PFSK-1 (cell line): ENCODE measurements at regions not wholly inside any gene's neighbourhood (a gene's known extent, or its start where the extent isn't known, plus 50 kb on each side); places are given as distances from the start of the nearest gene placed in this dataset.

ENCODE experiments used
- FOXP2 ChIP-seq: optimal IDR thresholded peaks from 2 replicates; pipeline ENCODE3; 2011; ENCODE audit warnings: borderline replicate concordance, control low read depth, inconsistent platforms; ENCODE audit not compliant: insufficient read depth; ENCODE audit errors: extremely low read length, extremely low read depth
- POLR2AphosphoS5 ChIP-seq: IDR thresholded peaks from 2 replicates; pipeline ENCODE4 v1.6.1; 2012; ENCODE audit warnings: low read depth, mild to moderate bottlenecking, control low read depth, low read length, moderate library complexity
- SIN3A ChIP-seq: IDR thresholded peaks from 2 replicates; pipeline ENCODE4 v1.6.1; 2012; ENCODE audit warnings: mild to moderate bottlenecking, low read length, moderate library complexity, borderline replicate concordance; ENCODE audit not compliant: insufficient read depth
- TAF1 ChIP-seq: IDR thresholded peaks from 2 replicates; pipeline ENCODE4 v1.6.1; 2012; ENCODE audit warnings: low read length, control low read depth, borderline replicate concordance; ENCODE audit not compliant: insufficient read depth
- TF ChIP-seq, protein P1 (sequence below), 2 experiments: IDR thresholded peaks; 2 replicates each; pipeline versions ENCODE4 v1.6.1 to v1.8.0; 2011 to 2012; ENCODE audit warnings: low read depth in 2 of 2, low read length in 2 of 2, control low read depth in 1 of 2, inconsistent platforms in 1 of 2, mild to moderate bottlenecking in 1 of 2, moderate library complexity in 1 of 2; ENCODE audit not compliant: insufficient read depth in 1 of 2

DNA sequence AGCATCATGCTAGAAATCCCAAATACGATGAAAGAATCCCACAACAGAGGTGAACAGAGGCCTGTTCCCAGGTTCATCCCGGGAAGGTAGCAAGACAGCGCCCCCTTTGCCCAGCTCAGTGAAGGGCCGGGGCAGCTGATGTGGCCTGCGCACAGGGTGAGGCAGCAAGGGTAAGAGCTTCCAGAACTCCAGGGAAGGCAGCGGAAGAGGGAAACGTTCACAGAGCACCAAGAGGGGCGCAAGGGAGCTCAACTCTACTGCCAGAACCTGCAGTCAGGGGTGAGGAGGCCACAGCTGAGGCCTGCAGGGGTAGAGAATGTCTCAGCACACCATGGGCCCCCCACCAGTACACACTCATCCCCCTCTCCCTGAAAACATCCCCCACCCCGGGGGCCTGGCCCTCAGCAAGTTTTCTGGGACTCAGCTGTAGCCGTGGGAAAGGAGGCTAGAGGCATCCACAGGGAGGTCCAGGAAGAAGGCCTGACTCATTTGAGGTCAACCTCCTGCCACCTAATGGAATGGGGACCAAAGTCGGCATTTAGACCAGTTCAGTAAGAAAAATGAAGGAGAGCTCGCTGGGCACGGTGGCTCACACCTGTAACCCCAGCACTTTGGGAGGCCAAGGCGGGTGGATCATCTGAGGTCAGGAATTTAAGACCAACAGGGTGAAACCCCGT is 95.6 kb upstream of the ASAP2 start:
- TF ChIP-seq FOXP2 (no peak), TAF1 (no peak), POLR2AphosphoS5 (no peak), SIN3A (no peak)
- TF ChIP-seq, protein P1, sequence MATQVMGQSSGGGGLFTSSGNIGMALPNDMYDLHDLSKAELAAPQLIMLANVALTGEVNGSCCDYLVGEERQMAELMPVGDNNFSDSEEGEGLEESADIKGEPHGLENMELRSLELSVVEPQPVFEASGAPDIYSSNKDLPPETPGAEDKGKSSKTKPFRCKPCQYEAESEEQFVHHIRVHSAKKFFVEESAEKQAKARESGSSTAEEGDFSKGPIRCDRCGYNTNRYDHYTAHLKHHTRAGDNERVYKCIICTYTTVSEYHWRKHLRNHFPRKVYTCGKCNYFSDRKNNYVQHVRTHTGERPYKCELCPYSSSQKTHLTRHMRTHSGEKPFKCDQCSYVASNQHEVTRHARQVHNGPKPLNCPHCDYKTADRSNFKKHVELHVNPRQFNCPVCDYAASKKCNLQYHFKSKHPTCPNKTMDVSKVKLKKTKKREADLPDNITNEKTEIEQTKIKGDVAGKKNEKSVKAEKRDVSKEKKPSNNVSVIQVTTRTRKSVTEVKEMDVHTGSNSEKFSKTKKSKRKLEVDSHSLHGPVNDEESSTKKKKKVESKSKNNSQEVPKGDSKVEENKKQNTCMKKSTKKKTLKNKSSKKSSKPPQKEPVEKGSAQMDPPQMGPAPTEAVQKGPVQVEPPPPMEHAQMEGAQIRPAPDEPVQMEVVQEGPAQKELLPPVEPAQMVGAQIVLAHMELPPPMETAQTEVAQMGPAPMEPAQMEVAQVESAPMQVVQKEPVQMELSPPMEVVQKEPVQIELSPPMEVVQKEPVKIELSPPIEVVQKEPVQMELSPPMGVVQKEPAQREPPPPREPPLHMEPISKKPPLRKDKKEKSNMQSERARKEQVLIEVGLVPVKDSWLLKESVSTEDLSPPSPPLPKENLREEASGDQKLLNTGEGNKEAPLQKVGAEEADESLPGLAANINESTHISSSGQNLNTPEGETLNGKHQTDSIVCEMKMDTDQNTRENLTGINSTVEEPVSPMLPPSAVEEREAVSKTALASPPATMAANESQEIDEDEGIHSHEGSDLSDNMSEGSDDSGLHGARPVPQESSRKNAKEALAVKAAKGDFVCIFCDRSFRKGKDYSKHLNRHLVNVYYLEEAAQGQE (IDR thresholded peaks at IDR 0.05; ENCODE audit: insufficient read depth in 1 of 2, low read depth in 2 of 2, low read length in 2 of 2) = no peak

DNA sequence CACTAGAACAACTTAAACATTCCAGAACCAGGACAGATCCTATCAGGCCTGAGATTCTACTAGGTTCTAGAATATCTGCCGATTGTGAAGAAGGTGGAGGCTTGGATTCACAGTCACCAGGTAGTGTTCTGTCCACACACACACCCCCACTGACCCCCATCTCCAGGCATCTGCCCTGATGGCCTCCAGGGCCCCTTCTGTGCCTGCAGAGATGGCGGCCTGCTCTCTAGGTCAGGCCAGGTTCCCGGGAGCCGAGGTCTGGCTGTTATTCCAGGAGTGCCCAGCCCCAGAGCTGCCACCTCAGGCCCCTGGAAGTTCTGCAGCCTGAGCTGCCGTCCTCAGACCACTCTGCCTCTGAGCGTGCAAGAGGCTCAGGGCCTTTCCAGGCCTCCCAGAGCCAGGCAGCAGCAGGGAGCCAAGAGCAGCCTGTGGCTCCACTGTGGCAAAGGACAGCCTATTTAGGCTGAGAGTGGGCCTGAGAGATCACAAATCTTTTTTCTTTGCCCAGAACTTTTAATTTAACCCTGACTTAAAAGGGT is 96.2 kb upstream of the ASAP2 start:
- TF ChIP-seq FOXP2 = no peak
- TF ChIP-seq TAF1 = no peak
- TF ChIP-seq SIN3A = no peak
- TF ChIP-seq POLR2AphosphoS5 = no peak
- TF ChIP-seq, protein P1 (IDR thresholded peaks at IDR 0.05; ENCODE audit: insufficient read depth in 1 of 2, low read depth in 2 of 2, low read length in 2 of 2) = no peak

DNA sequence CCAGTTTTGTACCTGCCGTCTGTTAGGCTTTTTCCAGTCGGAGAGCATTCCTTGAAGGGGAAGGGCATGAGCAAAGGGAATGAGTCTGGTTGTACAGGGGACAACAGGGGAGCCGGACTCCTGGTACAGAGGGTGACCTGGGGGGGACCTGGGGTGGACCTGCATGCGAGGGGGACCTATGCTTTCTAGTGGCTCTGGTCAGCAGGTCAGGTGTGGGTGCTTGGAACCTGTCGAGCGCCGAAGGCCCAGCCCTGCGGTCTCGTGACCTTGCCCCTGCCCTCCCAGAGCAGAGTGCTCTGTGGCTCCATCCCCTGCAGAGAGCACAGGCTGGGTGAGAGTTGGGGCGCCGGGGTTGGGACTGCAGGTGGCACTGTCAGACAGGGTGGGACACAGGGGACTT is 96.7 kb upstream of the ASAP2 start:
- TF ChIP-seq TAF1 = no peak
- no peak for TF ChIP-seq POLR2AphosphoS5
- TF ChIP-seq FOXP2 = no peak
- TF ChIP-seq, protein P1 (IDR thresholded peaks at IDR 0.05; ENCODE audit: insufficient read depth in 1 of 2, low read depth in 2 of 2, low read length in 2 of 2) = no peak
- no peak for TF ChIP-seq SIN3A

DNA sequence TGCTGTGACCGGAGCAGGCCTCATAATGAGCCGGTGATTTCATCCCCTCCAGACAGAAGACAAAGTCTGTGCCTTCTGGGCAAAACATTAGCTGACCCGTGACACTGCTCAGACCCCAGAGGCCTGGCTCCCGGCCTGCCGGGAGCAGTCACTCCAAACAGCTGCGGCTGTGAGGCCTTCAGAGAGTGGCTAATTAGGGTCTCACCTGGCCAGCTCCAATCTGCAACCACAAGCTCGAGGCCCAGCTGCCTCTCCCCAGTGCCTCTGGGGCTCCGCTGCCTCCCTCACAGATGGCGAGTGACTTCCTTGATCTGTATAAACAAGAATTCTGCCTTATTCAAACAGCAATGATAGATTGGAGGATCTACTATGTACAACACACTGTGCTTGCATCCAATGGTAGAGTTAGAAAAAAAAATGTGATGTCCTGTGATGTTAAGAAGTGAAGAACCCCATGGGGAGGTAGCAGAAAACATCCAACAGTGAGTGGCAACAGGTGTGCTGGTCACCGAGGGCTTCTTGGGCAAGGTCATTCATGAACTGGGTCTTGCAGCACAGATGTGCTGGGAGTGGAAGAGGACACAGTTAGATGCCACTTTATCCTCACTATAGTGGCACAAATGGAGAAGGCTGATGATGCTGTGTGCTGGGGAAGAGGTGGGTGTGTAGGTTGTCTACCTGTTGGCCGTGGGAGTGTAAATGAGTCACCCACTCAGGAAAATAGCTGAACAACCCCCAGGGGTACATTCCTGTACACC is 98.2 kb upstream of the ASAP2 start:
- TF ChIP-seq SIN3A (no peak), POLR2AphosphoS5 (no peak), FOXP2 (no peak), TAF1 (no peak)
- TF ChIP-seq, protein P1 (IDR thresholded peaks at IDR 0.05; ENCODE audit: insufficient read depth in 1 of 2, low read depth in 2 of 2, low read length in 2 of 2) = no peak
